ENCODE measurements at regions not wholly inside any gene's neighbourhood (a gene's known extent, or its start where the extent isn't known, plus 50 kb on each side); places are given as distances from the start of the nearest gene placed in this dataset.

DNA sequence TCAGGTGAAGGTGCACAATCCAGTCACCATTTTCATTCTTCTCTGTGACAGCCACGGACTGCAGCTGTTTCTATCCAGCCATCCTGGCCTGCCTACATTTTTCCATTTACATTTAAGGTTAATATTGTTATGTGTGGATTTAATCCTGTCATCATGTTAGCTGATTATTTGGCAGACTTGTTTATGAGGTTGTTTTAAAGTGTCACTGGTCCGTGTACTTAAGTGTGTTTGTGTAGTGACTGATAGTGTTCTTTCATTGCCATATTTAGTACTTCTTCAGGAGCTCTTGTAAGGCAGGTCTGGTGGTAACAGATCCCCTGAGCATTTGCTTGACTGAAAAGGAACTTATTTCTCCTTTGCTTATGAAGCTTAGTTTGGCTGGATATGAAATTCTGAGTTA is 364.2 kb downstream of the JRKL start:
- TF ChIP-seq RELA (IDR thresholded peaks at IDR 0.05; ENCODE audit: borderline replicate concordance, partially characterized antibody): no peak
- TF ChIP-seq, protein P1, sequence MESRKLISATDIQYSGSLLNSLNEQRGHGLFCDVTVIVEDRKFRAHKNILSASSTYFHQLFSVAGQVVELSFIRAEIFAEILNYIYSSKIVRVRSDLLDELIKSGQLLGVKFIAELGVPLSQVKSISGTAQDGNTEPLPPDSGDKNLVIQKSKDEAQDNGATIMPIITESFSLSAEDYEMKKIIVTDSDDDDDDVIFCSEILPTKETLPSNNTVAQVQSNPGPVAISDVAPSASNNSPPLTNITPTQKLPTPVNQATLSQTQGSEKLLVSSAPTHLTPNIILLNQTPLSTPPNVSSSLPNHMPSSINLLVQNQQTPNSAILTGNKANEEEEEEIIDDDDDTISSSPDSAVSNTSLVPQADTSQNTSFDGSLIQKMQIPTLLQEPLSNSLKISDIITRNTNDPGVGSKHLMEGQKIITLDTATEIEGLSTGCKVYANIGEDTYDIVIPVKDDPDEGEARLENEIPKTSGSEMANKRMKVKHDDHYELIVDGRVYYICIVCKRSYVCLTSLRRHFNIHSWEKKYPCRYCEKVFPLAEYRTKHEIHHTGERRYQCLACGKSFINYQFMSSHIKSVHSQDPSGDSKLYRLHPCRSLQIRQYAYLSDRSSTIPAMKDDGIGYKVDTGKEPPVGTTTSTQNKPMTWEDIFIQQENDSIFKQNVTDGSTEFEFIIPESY (IDR thresholded peaks at IDR 0.05): no peak
- no peak for TF ChIP-seq RFX5 (IDR thresholded peaks at IDR 0.05; ENCODE audit: low read depth, low read length)
- no peak for TF ChIP-seq DPF2 (IDR thresholded peaks at IDR 0.05)
- TF ChIP-seq NFIC (IDR thresholded peaks at IDR 0.05; ENCODE audit: low read depth, low read length): no peak
- TF ChIP-seq GABPA (IDR thresholded peaks at IDR 0.05; ENCODE audit: low read depth): no peak

Measured in GM12878 (cell line).